ENCODE measurements at regions not wholly inside any gene's neighbourhood (a gene's known extent, or its start where the extent isn't known, plus 50 kb on each side); places are given as distances from the start of the nearest gene placed in this dataset.

DNA sequence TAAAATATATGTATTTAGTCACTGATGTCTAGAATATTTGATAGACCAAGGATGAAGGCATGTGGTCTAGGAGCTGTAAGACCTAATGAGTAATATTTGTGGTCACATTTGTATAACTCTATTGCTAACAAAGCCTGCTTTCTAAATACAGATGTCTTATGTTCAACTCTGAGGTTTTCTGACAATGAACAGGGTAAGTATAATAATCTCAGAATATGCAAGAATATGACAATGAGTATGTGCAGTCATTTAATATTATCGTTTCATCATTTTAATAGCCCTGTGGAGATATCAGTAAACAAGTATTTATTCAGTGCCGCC, 389.6 kb downstream of the LRIG3 start:
- DNase-seq (ENCODE audit: low read depth in 2 of 2), result no peak

DNA sequence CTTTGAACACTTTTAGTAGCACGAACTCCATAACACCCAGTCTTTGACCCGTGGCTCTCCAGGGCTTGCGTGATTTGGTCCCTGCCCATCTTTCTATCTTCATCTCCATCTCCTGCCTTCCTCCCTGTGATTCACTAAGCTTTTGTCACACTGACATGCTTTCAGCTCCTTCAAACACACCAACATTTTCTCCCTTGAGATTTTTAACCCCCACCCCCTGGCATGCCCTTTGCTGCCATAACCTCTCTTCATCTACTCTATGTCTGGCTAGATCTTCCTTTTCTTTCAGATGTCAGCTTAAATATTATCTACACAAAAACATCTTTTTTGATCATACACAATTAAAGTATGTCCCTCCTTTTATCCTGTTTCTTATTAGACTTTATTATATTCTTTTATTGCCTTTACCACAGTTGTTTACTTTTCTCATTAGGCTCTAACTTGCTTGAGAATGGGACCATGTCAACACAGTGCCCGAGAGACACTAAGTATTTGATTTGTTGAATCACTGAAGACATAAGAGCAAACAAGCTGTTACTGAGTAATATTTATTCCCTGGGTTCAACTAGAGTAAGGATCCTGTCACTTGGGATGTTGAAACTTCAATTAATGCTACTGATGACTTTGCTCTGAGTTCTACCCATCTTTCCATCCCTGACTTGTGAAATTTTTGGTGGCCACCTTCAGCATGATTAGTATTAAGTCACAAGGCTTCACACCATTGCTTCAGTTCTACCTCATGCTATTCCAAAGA, 387.3 kb downstream of the LRIG3 start:
- DNase-seq (ENCODE audit: low read depth in 2 of 2), result no peak

DNA sequence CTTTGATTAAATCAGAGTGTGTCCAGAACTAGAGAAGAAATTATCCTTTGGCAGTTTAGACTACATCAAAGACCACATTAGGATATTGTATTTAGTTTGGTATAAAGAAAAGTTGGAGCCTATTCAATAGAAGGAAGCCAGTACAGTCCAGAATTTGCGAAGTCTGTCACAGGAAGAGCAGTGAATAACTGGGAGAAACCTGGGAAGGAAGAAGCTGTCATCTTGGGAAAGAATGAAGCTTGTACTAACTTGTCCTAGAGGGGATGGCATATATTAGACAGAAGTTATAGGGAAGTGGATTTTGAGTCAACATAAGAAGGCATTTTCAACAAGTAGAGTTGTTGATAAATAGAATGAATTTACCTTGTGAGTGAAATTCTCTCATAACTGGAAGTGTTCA, 386.7 kb downstream of the LRIG3 start:
- DNase-seq (ENCODE audit: low read depth in 2 of 2), result no peak

DNA sequence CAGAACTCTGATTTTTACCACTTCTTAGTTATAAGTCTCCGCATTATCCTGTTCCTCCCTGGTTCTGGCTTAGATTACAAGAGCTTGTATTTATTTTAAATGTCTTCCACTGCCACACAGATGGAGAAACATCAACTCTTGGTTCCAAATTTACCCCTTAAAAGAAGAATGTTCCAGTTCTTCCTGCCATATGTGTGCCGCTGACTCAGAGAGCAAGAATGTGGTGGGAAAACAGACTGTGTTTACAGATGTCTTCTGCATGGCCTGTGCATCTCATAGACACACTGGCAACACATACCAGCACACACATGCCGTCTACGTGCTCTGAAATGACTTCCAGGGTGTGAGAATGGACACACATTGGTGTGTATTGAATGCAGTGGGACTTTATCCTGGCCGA, 383.0 kb downstream of the LRIG3 start:
- no peak for DNase-seq (ENCODE audit: low read depth in 2 of 2)

DNA sequence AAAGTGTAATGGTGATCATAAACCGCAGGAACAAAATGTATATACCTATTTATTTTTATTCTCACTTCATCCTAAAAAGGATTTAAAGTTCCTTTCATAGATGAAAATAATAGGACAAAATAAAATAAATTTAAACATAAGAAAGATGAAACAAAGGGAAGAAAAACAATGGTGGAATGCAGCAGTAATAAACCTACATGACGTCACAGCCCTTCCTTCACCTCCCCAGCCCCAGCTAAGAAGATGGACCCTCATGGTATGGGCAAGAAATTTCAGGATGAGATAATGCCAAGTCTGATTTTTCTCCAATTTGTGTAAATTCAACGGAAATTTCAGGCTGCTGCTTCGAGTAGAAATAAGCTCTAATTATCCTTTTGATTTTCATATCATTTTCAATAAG, 381.0 kb downstream of the LRIG3 start:
- no peak for DNase-seq (ENCODE audit: low read depth in 2 of 2)

DNA sequence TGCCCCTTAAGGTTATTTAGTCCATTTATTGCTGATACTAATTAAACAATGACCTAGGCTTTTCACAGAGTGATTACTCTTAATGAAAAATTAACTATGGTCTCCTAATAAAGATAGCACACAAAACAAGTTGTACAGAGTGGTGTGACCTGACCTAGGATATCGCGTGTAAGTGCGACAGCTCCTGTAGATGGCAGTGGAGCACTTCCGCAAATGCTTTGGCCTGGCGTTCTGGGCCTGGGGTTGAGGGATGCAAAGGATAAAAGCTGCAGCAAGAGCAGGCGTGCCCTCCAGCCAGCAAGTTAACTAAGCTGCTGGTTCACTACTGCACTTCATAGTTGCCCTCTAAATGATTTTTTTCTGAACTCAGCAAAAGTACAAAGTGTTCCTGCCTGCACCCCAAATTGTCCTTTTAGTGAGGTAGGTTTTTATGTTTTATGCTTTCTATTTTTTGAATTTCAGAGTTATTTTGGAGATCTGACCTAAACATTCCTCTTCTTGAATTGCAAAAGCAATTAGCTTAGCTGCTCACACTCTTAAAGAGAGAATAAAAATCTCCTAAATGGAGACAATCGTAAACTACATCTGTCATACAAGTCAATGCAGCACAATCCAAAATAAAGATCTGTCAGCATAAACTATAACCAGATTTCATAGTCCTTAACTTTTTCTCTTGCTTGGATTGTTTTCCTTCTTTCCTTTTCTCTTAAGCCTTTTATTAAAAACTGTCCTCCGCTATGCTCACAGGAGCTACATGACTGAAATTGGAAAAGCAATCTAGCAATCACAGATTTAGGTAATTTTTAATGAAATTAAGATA, 379.6 kb downstream of the LRIG3 start:
- peak; percentile 1 to 11 for DNase-seq (ENCODE audit: low read depth in 2 of 2)

DNA sequence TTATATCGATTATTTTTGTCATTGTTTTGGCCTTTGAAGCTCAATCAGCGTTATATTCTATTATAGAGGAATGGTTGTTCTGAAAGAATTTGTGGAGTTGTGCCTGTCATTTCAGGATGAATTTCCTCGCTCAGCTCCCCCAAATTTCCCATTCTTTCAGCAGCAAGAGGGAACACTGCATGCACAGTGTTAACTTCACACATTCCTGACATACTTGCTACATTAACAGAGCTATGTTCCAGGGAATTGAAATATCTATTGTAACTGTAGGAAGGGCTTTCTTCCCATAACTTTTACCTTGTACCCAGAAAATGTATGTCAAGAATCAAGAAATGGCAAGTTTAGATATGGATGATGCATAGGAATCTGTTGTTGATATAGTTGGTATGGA, 379.0 kb downstream of the LRIG3 start:
- no peak for DNase-seq (ENCODE audit: low read depth in 2 of 2)

DNA sequence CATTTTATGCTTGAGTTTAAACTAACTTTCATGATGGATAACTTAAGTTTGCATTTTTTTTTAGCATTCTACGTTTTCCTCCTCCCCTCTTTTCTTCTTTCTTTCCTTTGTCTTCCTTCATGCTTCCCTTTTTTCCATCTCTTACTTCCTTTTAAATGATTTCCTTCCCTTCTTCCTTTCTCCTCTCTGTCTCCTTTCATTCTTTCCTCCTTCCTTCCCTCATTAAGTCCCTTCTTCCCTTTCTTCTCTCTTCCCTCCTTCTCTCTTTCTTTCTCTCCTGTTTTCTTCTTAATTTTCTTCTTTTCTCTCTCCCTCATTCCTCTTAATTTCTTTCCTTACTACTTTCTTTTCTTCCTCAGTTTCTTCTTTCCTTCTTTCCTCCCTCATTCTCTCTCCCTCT, 376.0 kb downstream of the LRIG3 start:
- DNase-seq (ENCODE audit: low read depth in 2 of 2), result no peak

DNA sequence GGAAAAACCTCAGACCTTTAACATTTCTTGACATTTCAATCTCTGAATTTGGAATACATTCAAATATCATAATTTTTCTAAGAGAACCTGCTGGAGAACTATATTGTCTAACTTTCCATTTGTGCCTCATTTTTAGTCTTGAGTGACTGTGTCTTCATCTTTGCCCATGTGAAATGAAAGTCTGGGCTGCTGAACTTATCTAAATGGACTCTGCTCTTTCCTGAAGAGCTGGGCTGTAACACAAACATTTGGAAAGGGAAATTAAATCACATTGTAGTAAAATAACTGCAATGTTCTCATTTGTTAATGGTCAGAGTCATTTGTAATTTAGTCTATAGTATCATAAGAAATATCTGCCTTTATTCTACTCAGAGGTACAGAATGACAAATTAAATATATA, 373.1 kb downstream of the LRIG3 start:
- no peak for DNase-seq (ENCODE audit: low read depth in 2 of 2)

DNA sequence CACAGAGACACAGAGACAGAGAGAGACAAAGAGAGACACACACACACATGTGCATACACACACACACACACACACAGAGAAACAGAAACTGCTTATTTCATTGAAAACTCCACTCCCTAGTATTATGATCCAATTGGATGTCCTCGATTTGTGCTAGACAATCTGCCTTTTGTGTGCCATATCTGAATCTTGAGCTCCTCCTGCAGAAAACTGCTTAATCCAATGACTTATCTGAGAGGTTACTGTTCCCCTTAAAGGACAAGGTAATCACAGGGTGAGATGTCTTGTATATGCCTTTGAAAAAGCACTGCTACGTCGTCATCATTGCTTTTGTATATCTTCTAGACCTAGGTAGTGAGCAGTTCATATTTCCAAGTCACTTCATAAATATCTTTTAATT, 371.5 kb downstream of the LRIG3 start:
- no peak for DNase-seq (ENCODE audit: low read depth in 2 of 2)

DNA sequence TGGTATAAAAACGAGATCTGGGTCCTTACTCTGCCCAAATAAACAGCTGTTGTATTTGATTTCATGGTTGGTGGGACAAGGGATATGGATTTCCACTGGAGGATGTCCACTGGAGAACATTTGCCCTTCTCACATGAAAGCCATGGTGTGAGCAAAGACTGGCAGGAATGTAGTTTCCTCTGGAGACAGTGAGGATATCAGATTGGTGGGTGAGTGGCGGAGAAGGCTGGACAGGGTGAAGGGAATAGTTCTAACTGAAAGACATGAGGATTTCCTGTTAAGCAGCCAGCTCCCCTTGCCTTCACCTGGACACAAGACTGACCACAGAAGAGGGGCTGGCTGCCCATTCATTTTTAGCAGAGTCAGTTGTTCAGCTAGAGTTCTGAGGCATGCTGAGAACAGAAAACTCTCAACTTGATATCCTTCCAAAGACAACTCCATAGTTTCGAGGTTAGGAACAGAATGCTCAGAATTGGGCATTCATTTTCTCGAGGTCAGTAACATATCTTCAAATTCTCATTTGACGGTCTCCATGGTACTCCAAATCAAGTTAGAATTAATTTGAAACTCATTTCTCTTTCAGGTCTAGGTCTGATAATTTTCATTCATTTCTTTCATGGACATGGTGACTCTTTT, 365.7 kb downstream of the LRIG3 start:
- DNase-seq (ENCODE audit: low read depth in 2 of 2), result no peak

DNA sequence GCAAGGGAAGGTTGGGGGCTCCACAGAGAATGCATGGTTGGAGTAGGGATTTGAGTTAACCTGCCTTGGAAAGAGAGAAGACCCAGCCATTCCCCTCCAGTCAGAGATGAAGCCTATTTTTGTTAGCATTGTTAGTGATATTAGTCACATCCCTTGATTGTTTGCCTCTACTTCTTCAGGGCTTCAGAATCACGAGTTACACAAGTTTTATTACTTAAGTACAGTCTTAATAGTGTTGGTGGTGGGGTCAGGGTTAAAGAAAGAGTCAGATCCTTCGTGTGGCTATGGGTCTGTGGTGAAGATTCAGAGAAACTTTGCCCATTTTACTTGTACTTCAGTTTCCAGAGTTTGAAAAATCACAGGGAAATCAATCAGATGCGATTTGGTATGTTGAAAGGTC, 363.1 kb downstream of the LRIG3 start:
- no peak for DNase-seq (ENCODE audit: low read depth in 2 of 2)

DNA sequence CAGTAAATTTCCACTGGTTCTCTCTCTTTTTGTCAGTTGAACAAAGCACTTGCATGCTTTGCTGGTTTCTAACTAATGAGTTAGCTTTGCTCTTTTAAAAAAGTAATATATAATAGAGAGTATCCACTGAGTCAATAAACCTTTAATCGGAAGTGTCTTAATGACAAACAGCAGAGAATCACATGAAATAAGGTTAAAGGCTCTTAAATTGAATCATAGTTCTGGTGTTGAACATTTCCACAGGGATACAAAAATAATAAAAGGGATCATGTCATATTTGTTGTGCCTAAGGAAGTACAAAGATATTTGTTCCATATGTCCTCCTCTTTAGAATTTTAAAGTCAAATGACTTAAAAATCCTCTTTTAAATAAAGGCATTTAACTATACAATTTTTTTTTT, 362.6 kb downstream of the LRIG3 start:
- no peak for DNase-seq (ENCODE audit: low read depth in 2 of 2)

DNA sequence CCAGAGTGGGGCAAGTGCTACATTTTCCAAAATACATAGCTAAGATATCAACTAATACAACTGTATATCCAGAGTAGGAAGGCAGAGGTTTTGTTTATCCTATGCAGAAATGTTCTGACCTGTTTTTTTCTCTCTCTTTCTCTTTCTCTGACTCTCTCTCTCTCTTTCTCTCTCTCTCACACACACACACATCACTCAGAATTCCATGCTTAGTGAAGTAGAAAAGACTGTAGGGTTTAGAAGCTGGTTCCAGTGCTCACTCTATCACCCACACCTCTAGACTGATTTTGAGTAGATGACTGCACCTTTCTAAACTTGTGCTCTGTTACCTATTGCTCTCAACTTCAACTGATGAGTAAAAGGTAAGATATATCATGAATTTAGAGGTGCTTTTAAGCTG, 356.7 kb downstream of the LRIG3 start:
- DNase-seq (ENCODE audit: low read depth in 2 of 2), result no peak

DNA sequence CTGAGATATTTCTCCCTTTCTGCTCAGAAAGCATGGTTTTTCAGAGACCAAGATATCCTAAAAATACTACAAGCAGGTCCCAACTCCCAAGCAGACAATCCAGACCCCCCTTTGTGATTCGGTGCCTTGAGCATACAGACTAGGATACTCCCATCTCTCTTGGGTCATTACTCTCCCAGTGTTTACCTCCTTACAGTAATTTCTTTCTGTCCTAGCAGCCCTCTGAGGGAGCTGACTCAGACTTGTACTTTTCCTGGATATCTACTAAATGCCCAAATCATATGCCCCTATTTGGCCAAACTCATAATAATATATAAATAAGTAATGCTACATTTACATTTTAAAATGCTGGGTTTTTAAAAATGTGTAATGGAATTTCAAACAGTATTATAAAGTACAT, 355.6 kb downstream of the LRIG3 start:
- DNase-seq (ENCODE audit: low read depth in 2 of 2), result no peak

DNA sequence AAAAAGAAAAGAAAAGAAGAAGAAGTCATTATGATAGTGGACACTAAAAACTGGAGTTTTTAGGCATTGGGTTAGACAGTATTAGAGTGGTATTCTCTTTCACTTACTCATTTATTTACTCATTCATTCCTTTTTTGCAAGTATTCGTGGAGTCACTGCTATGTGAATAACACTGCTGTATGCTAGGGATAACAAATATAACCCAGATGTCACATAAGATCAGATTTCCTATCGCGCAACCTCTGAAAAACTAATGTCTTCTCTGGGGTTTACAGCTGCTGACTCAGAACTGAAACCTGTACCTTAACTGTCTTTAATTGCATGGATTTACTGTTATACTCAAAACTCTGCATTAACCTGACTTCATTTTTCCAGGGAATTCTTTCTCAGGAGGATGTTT, 353.7 kb downstream of the LRIG3 start:
- no peak for DNase-seq (ENCODE audit: low read depth in 2 of 2)

DNA sequence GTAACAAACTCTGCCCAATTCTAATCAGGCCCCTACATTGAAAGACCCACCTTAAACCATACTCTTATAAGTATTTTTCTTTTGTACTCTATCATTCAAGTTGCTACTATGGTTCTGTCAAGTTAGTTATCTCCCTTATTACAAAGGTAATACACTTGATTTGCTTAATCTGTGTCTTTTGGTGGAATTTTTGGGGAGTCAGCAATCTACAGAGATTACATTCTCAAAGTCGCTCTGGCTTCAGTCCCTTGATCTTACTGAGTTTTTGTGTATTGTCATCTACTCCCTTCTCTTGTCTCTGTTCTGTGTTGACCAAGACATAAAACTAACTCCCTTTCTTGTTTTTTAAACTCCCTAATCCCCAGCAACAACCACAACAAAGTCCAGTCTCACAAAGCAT, 353.1 kb downstream of the LRIG3 start:
- DNase-seq (ENCODE audit: low read depth in 2 of 2), result no peak

DNA sequence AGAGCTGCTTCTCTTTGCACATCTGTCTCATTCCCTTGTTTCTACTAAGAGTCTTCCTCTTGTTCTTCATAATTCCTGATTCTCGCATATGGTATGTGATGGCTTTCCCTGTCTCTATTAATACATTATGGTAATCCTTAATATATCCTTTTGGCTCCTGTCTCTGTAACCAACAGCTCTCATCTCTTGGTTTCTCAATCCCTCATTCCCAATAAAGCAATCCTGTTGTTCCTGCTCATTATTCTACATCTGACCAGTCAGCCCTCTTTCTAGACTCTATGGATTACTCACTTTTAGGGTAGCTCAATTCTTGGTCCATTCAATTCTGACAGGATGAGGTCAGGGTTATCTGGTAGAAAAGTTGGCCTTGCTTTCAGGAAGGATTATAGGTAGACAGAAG, 349.9 kb downstream of the LRIG3 start:
- DNase-seq (ENCODE audit: low read depth in 2 of 2), result no peak

DNA sequence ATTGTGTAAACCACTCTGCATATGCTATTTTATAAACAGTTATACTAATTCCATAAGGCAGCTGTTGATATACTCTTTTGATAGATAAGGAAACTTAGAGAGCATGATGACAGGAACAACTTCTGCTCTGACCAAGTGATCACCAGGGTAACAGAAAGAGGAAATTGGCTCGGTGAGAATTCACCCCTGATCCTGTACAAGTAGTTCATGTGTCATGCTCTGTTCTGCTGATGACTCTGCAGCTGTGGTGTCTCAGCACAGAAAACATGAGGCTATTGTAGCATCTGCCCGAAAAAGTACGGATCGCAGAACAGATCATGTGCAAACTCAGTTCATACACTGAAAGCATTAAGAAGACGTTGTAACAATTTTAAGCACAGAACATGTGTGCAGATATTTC, 345.0 kb downstream of the LRIG3 start:
- no peak for DNase-seq (ENCODE audit: low read depth in 2 of 2)

DNA sequence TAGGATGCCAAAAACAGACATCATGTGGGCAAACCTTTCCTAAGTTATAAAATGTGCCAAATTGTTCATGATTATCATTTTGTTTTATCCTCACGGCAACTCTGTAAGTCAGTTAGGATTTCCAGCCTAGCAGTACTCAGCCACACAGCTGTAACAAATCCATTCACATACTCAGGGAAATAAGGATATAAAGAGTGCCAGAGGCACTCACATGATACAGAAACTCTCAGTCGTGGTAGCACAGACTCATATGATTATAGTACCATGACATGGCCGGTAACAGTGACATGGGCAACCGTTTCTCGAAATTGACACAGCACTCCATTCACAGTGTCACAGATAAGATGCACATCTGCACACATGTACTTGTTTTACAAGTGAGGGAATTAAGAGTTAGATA, 344.2 kb downstream of the LRIG3 start:
- DNase-seq (ENCODE audit: low read depth in 2 of 2), result no peak

DNA sequence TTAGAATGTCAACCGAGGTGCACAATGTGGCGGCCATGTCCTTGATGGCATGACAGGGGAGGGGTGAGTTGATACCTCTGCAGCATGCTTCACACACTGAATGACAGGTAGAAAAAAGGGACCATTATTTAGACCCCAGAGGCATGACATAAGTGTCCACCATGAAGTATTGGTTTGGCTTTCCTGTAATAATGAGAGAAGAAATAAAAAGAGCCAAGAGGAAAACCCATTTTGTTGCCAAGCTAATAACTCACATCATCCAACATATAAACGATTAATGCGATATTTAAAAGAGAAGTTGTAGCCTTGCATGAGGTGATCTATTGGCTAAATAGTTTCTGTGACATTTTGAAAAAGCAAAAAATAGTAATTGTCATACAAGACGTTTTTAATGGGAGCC, 343.4 kb downstream of the LRIG3 start:
- no peak for DNase-seq (ENCODE audit: low read depth in 2 of 2)

DNA sequence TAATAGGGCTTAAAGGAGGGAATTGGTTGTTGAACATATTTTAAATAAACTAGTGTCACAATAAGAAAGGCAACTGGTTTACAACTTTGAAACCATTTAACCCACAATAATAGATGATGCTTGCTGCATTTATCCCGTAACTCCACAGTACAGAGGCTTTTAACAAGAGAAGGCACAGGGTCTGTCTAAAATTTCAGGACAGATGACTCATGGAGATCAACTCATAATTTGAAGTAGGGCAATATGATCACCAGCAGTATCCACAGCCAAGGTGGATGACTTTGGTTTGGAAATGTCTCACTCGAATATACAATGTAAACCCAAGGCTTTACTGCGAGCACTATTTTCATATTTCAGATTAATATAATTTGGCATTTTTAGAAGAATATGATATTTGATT, 340.2 kb downstream of the LRIG3 start:
- no peak for DNase-seq (ENCODE audit: low read depth in 2 of 2)

DNA sequence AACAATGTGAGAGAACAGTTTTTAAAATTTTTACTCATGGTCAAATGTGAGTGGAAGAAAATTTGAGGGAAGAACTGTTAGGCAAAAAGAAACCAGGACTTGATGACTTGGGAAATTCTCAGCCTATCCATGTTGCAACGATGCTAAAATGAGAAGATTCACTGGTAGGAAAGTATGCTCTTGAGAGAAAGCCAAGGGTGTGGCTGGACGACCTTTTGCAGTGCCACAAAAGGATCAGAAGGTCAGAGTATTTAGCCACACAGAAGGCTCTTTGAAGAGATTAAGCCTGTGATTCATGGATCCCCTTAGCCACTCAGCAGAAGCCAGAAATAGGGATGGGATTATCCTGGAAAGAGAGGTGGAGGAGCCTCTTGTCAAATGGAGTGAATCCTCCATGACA, 336.8 kb downstream of the LRIG3 start:
- DNase-seq (ENCODE audit: low read depth in 2 of 2), result no peak

Measured in stimulated activated CD4-positive, alpha-beta T cell treated with anti-CD3 and anti-CD28 coated beads, Interleukin-4, amount 100 ng/mL, for 48 hours (primary cell).